HG03457 (cell line): ENCODE measurements at regions not wholly inside any gene's neighbourhood (a gene's known extent, or its start where the extent isn't known, plus 50 kb on each side); places are given as distances from the start of the nearest gene placed in this dataset.

Source experiments
- ATAC-seq: cut with Tn5 transposase; IDR thresholded peaks from one replicate; pipeline ENCODE4 v1.9.1; 2021; ENCODE audit warnings: moderate number of reproducible peaks; ENCODE audit not compliant: unreplicated experiment

GRCh38 chr13:67769063-67769986, 539.2 kb upstream of the PCDH9 start:
- no peak for ATAC-seq

GRCh38 chr13:67763984-67764383, 533.8 kb upstream of the PCDH9 start:
- ATAC-seq = no peak

- ATAC-seq = no peak
Observed at GRCh38 chr13:67763384-67763783, 533.2 kb upstream of the PCDH9 start.

GRCh38 chr13:67758975-67759374, 528.8 kb upstream of the PCDH9 start:
- no peak for ATAC-seq

- no peak for ATAC-seq
Observed at GRCh38 chr13:67754012-67754411, 523.9 kb upstream of the PCDH9 start.

- ATAC-seq = no peak
Observed at GRCh38 chr13:67752759-67753158, 522.6 kb upstream of the PCDH9 start.

GRCh38 chr13:67742478-67742877, 512.3 kb upstream of the PCDH9 start:
- ATAC-seq = no peak

- no peak for ATAC-seq
Observed at GRCh38 chr13:67740871-67741535, 510.9 kb upstream of the PCDH9 start.

- no peak for ATAC-seq
Observed at GRCh38 chr13:67736646-67737420, 506.7 kb upstream of the PCDH9 start.

- no peak for ATAC-seq
Observed at GRCh38 chr13:67735651-67736050, 505.5 kb upstream of the PCDH9 start.

- ATAC-seq = no peak
Observed at GRCh38 chr13:67726979-67727378, 496.8 kb upstream of the PCDH9 start.

- ATAC-seq = no peak
Observed at GRCh38 chr13:67725999-67726398, 495.9 kb upstream of the PCDH9 start.

GRCh38 chr13:67713571-67713970, 483.4 kb upstream of the PCDH9 start:
- no peak for ATAC-seq

GRCh38 chr13:67696775-67697174, 466.6 kb upstream of the PCDH9 start:
- no peak for ATAC-seq

GRCh38 chr13:67664502-67664901, 434.4 kb upstream of the PCDH9 start:
- ATAC-seq = no peak

- no peak for ATAC-seq
Observed at GRCh38 chr13:67662997-67663396, 432.9 kb upstream of the PCDH9 start.

- ATAC-seq = no peak
Observed at GRCh38 chr13:67652887-67653286, 422.8 kb upstream of the PCDH9 start.

- ATAC-seq = no peak
Observed at GRCh38 chr13:67651908-67652465, 421.9 kb upstream of the PCDH9 start.

GRCh38 chr13:67650471-67650870, 420.3 kb upstream of the PCDH9 start:
- ATAC-seq = no peak

- no peak for ATAC-seq
Observed at GRCh38 chr13:67645874-67646467, 415.8 kb upstream of the PCDH9 start.
